ENCODE measurements at regions not wholly inside any gene's neighbourhood (a gene's known extent, or its start where the extent isn't known, plus 50 kb on each side); places are given as distances from the start of the nearest gene placed in this dataset.

DNA sequence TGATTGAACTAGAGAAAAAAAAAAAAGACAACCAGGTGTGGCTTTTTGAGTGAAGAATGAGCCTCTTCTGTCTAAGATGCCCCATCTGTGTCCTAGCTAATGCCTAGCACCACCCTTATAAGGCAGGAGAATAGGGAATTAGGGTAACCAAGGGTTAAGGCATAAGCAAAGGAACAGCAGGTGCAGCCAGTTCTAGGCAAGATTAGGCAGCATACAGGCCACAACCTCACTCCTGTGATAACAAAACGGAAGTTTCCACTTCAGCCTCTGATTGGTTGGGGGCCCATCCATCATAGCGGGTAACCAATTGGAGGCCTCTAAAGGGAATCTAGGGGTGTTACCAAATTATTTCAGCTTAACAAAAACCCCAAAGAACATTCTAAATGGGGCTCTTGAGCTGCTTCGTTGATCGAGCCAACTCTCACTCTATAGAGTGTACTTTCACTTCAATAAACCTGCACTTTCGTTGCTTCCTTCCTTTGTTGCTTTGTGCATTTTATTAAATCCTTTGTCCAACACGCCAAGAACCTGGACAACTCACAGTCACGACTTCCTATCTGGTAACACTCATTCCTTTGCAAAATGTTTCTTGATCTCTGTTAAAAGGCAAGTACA, 61.9 kb upstream of the TAGAP start:
- Histone ChIP-seq H3K36me3 (replicated peaks; ENCODE audit: insufficient read depth, low read length) (no peaks in the 10 kb centered on the region), H3K9ac (ENCODE audit: low read length) (no peak overlapping the region), H3K27ac (ENCODE audit: low read length) (no peak overlapping the region; the same call in 1 of the 2 replicates), H3F3A (ENCODE audit: insufficient read depth, low read length) (peaks cover 7% of the 10 kb centered on the region; the same call in 1 of the 2 replicates), H3K9me2 (replicated peaks; ENCODE audit: insufficient read depth, low read length) (no peaks in the 10 kb centered on the region), H4K20me1 (ENCODE audit: insufficient read depth, low read length) (no peaks in the 10 kb centered on the region), H3K27me3 (replicated peaks; ENCODE audit: insufficient read depth, low read length) (no peaks in the 10 kb centered on the region; the same call in 1 of the 2 replicates), H3K4me1 (ENCODE audit: low read length) (peaks cover 13% of the 10 kb centered on the region), H3K9me3 (replicated peaks; ENCODE audit: insufficient read depth, low read length) (no peaks in the 10 kb centered on the region), H3K4me2 (ENCODE audit: low read depth, low read length) (peak overlapping the region; percentile 83), H3K79me2 (ENCODE audit: low read length) (no peaks in the 10 kb centered on the region), H3K4me3 (ENCODE audit: low read length) (peak overlapping the region; percentile 40), H2AFZ (ENCODE audit: low read length) (peak overlapping the region; percentile 56; the same call in 1 of the 2 replicates)
- DNase-seq = peak; percentile 78
- TF ChIP-seq, protein P1, sequence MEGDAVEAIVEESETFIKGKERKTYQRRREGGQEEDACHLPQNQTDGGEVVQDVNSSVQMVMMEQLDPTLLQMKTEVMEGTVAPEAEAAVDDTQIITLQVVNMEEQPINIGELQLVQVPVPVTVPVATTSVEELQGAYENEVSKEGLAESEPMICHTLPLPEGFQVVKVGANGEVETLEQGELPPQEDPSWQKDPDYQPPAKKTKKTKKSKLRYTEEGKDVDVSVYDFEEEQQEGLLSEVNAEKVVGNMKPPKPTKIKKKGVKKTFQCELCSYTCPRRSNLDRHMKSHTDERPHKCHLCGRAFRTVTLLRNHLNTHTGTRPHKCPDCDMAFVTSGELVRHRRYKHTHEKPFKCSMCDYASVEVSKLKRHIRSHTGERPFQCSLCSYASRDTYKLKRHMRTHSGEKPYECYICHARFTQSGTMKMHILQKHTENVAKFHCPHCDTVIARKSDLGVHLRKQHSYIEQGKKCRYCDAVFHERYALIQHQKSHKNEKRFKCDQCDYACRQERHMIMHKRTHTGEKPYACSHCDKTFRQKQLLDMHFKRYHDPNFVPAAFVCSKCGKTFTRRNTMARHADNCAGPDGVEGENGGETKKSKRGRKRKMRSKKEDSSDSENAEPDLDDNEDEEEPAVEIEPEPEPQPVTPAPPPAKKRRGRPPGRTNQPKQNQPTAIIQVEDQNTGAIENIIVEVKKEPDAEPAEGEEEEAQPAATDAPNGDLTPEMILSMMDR (IDR thresholded peaks at IDR 0.05; ENCODE audit: low read length) = no peak
- TF ChIP-seq EZH2 (optimal IDR thresholded peaks at IDR 0.05; ENCODE audit: low read depth, low read length) = no peak
- no peak for TF ChIP-seq EZH2phosphoT487 (IDR thresholded peaks at IDR 0.05; ENCODE audit: low read length)

DNA sequence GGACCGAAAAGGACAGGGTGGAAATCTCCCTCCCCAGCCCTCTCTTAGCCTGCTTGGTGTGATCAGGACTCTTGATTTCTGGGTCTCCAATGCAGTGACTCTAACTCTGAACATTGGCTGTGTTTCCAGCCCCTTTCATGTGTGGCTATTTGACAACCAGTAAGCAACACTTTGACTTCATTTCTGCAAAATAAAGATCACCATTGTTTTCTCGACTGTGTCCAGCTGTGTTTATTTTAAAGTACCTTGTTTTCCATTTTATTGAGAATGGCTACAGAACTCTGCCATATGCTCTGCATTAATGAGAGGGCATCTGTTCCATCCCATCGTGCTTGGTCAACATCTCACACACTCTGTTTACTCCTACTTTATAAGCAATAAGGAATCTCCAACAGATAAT, 60.9 kb upstream of the TAGAP start:
- Histone ChIP-seq H3K9ac (ENCODE audit: low read length) (no peak overlapping the region), H3K4me3 (ENCODE audit: low read length) (no peak overlapping the region), H3K9me3 (replicated peaks; ENCODE audit: insufficient read depth, low read length) (no peaks in the 10 kb centered on the region), H3K9me2 (replicated peaks; ENCODE audit: insufficient read depth, low read length) (no peaks in the 10 kb centered on the region), H3K27ac (ENCODE audit: low read length) (no peak overlapping the region), H4K20me1 (ENCODE audit: insufficient read depth, low read length) (no peaks in the 10 kb centered on the region), H3K36me3 (replicated peaks; ENCODE audit: insufficient read depth, low read length) (no peaks in the 10 kb centered on the region), H3K4me1 (ENCODE audit: low read length) (peaks cover 13% of the 10 kb centered on the region), H2AFZ (ENCODE audit: low read length) (no peak overlapping the region), H3K27me3 (replicated peaks; ENCODE audit: insufficient read depth, low read length) (no peaks in the 10 kb centered on the region; the same call in 1 of the 2 replicates), H3K4me2 (ENCODE audit: low read depth, low read length) (no peak overlapping the region), H3F3A (ENCODE audit: insufficient read depth, low read length) (peaks cover 7% of the 10 kb centered on the region; the same call in 1 of the 2 replicates), H3K79me2 (ENCODE audit: low read length) (no peaks in the 10 kb centered on the region)
- DNase-seq = no peak
- TF ChIP-seq EZH2phosphoT487 (IDR thresholded peaks at IDR 0.05; ENCODE audit: low read length) (no peak), EZH2 (optimal IDR thresholded peaks at IDR 0.05; ENCODE audit: low read depth, low read length) (no peak)
- TF ChIP-seq, protein P1 (IDR thresholded peaks at IDR 0.05; ENCODE audit: low read length) = no peak

DNA sequence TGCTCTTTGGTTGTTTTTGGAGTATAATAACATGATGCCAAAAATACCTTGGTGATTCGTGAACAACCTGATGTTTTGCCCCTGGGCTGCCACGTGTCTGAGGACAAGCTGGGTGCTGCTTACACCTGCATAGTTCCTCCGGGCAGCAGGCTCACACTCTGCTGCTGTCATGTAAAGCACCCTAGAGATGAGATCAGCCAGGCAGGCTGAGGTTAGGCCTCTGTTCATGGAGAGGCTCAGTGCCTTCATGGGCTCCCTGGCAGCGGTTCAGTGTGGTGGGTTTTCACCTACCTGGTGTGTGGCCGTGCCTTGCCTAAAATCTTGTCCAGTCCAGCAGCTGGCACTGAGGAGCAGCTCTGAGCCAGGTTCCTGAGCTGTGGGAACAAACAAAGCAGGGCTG, 60.1 kb upstream of the TAGAP start:
- Histone ChIP-seq H2AFZ (ENCODE audit: low read length) (no peak overlapping the region), H3K27me3 (replicated peaks; ENCODE audit: insufficient read depth, low read length) (no peaks in the 10 kb centered on the region; the same call in 1 of the 2 replicates)

More for the DNA sequence above, 60.1 kb upstream of the TAGAP start:
- Histone ChIP-seq H3K27ac (ENCODE audit: low read length) (no peak overlapping the region), H3K79me2 (ENCODE audit: low read length) (no peaks in the 10 kb centered on the region), H3K4me3 (ENCODE audit: low read length) (no peak overlapping the region), H3K36me3 (replicated peaks; ENCODE audit: insufficient read depth, low read length) (no peaks in the 10 kb centered on the region), H4K20me1 (ENCODE audit: insufficient read depth, low read length) (no peaks in the 10 kb centered on the region), H3K9me2 (replicated peaks; ENCODE audit: insufficient read depth, low read length) (no peaks in the 10 kb centered on the region), H3K9me3 (replicated peaks; ENCODE audit: insufficient read depth, low read length) (no peaks in the 10 kb centered on the region), H3K4me2 (ENCODE audit: low read depth, low read length) (no peak overlapping the region), H3F3A (ENCODE audit: insufficient read depth, low read length) (peaks cover 7% of the 10 kb centered on the region; the same call in 1 of the 2 replicates), H3K9ac (ENCODE audit: low read length) (no peak overlapping the region), H3K4me1 (ENCODE audit: low read length) (peaks cover 13% of the 10 kb centered on the region)
- no peak for TF ChIP-seq EZH2 (optimal IDR thresholded peaks at IDR 0.05; ENCODE audit: low read depth, low read length)
- TF ChIP-seq, protein P1 (IDR thresholded peaks at IDR 0.05; ENCODE audit: low read length) = no peak
- TF ChIP-seq EZH2phosphoT487 (IDR thresholded peaks at IDR 0.05; ENCODE audit: low read length) = no peak
- no peak for DNase-seq

Measured in MM.1S (cell line).